Hypothalamus (tissue), 51 donors: ENCODE measurements at regions not wholly inside any gene's neighbourhood (a gene's known extent, or its start where the extent isn't known, plus 50 kb on each side); places are given as distances from the start of the nearest gene placed in this dataset.

Experiments used
- DNase-seq, 51 donors: peaks; one replicate each; lab custom pipeline; 2025; lab: John Stamatoyannopoulos, UW

DNA sequence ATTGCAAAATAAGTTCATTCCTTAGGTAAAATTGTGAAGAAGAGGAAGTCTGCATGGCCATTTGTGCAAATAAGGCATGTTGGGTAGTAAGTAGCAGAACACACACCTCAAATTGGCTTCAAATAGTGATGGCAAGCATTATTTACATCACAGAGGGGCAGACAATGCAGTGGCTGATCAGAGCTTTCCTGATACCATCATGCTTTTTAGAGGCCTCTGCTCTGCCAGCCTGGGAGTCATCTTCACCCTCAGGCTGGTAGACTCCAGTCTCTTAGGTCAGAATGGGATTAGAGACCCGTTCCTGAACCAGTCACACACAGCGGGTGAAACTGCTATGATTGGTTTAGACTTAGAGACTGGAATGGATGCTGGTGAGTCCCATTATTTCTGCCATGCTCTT, 396.0 kb upstream of the MCTP2 start:
- no peak for DNase-seq

DNA sequence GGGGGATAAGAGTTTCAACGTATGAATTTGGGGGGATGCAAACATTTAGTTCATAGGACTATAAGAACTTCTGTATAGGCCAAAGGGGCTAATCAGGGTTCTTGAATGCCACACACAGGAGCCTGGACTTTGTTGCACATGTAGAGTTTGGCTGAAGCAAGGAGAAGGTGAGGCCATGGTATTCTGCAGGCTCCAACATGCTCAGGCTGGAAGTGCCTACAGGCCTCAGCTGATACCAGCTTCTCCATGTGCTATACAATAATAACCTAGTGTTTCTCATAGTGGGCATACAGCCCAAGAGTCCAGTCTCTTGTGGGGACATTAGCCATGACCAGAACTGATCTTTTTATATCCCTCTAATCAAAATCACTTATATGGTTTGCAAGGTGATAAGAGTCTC, 399.7 kb upstream of the MCTP2 start:
- DNase-seq, result no peak

DNA sequence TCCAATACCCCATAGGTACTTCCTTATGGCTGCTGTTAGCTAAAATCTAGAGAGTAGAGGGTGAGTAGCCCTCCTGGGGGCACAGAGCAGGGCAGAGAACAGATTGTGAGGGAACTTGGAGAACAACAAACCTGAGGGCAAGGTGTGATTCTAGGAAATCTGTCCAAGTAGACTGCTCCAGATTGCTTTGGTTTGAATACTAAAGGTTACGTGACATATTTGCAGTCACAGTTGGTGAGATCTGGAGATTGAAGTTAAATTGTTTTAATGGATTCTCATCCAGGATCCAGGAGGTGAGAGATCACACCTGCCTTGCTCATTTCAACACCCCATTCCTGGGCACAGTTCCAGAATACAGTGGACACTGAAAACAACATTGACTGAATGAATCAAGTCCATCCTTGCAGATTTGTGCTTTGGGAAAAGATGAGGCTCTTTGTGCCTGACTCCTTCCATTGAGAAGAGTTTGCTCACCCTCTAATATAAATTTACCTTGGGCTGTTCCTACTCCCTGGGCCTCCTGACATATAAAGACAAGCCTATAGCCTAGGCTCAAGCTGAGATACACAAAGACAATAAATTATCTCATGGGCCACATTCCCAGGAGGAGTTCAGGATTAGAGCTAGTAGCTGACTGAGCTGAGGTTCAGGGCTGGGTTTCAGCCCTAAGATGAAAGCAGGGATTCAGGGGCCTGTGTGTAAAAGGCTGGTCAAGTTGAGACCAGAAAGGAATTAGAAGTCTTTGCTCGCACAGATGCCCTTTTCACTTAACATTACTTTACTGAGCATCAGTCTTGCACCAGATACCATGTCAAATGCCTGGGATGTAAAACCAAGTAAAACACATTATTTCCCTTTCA, 400.9 kb upstream of the MCTP2 start:
- DNase-seq, result no peak

DNA sequence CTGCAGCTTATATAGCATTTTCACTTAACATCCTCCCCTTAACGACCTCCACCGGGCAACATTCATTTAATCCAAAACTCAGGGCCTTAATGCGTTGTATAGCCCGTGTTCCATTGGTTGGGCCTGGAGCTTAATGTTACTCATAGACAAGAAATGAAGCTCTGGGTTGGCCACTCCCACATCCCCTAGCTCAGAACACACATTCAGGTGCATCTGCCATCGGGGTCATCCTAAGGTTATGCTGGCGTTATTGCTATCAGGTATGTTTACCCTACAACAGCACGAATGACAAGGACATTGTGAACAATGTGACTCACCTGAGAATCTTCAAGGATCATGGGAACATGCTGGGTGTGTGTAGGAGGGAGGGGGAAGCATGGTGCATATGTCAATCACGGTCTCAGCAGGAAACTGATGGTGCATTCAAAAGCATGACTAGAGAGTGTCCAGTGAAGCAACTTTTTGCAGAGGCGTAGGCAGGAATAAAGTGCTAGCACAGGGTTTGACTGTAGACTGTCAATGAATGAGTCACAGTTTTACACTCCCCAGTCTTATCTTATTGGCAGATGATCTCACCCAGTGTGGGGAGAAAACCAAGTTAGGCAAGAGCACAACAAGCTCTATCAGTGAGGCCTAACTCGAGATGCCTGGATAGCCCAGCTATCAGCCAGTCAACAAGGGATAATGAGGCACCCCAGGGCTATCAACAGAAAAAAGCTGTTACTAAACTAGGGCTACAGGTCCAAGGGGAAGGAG, 402.1 kb upstream of the MCTP2 start:
- peak in 1 of 51 donors; percentile 8 for DNase-seq

DNA sequence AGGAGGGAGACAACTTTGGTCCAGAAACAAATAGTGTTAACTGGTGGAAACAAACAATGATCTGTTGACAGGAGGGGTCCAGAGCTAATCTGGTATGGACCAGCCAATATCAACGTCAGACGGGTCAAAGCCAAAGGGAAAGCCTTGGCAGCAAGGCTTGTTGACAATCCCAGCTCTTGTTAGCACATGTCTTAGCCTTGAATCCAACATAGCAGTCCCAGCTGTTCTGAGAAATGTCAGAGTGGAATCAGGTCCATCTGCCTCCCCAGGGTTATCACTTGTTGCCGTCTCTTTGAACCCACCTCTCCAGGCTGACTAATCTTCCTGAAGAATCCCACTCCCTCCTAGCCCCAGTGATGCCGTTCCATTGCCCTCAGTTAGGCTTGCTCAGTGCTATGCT, 404.6 kb upstream of the MCTP2 start:
- DNase-seq, result no peak

DNA sequence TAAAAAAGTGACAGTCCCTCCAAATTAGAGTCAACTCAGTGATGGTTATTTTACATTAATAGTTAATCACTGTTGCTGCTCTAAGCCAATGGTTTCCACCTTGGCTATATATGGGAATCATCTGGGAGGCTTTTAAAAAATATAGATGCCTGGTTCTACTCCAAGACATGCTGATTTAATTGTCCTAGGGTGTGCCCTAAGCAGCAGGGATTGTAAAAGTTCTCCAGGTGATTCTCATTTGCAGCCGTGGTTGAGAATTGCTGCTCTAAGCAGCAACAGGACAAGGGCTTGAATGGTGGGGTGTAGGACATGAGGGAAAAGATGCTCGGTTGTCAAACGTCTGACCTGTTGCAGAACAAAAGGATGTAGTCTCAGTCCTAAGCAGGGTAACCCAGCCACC, 405.1 kb upstream of the MCTP2 start:
- DNase-seq, result no peak

DNA sequence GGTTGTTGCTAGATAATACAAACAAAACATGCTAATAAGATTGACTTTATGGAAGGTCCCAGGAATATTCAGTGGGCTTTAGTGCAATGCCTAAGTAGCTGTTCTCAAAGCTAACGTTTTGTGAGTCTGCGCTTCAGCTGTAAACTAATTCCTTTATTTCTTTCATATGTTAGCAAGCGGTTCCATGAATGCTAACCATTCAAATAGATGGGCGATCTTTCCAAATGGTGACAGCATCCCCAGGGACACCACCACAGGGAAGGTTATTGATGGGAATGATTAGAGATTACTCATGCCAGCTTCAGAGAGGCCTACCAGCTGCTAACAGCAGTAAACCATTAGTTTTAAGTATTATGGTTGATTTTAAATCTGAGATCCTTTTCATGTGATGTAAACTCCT, 405.7 kb upstream of the MCTP2 start:
- DNase-seq, result no peak

DNA sequence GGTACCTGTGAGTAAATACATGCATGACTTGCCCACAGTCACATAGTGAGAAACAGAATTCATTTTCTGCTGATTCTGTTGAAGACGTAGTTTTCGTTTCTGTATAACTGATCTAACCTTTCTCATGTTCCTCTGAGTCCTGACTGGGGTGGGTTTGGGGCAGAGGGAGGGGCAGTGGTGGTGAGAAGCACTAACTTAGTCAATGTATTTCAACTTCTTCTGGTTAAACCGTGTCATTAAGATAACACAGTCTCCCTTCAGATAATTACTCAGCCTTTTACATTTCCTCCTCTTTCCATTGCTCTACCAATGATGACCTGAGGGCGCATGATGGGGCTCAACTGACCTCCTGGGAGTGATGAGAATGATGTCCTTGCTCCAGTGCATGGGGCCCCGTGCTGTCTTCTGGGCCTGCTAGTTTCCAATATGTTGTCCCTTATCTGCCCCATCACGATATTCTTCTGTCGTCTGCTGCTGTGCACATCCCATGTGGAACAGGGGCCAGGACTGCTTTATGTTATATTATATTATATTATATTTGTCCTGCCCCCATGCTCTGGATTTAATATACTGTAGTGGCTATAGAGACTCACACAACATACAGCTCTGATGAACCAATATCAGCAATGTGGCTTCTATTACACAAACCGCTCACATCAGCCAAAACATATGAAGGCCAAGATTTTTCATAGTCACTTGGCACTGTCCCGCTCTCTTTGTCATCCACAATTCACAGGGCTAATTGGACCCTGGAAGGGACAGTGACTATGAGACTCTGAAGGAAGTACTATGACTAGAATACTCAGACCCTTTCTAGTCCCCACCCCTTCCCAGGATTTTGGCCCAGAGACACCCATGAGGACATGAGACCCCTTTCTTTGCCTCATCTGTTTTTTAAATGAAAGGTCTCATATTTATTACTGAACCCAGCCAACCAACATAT, 407.1 kb upstream of the MCTP2 start:
- DNase-seq, result no peak

DNA sequence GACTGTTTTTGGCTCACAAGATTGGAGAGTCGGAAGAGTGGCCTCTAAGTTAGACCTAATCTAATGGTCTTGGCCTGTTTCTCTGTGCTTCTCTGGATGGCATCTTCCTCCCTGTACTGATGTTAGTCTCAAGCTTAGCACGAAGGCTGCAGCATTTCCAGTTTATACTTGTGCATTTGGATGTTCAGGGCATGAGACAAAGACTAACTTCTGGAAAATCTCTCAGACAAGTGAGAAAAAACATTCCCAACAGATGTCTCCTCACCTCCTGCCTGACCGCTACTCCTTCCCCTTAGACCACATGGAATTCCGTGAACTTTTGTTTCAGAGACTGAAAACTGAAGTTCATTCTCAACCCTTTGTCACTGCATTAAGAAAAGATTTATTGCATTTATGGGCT, 410.8 kb upstream of the MCTP2 start:
- no peak for DNase-seq

DNA sequence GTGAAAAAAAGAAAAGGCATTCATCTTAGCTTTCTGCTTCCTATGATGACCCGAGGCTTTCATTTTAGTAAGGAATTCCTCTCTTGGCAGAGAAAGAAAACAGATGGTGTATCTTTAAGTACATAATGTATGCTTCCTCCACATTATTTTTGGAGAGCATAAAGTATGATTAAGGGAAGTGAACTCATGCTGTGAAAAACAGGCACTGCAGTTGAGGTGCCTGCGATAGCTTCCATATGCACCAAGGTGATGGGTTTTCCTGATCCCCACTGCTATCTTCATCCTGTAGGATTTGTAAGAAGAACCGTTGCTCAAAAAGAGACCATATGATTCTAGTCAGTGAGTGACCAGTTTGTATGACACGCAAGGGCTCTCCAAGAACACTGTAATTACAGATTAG, 411.5 kb upstream of the MCTP2 start:
- DNase-seq, result no peak

DNA sequence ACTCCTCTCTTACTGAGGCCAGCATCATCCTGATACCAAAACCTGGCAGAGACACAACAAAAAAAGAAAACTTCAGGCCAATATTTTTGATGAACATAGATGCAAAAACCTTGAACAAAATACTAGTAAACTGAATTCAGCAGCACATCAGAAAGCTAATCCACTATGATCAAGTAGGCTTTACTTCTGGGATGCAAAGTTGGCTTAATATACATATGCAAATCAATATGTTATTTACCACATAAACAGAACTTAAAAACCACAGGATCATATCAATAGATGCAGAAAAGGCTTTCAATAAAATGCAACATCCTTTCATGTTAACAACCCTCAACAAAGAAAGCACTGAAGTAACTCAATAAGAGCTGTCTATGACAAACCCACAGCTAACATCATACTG, 414.5 kb upstream of the MCTP2 start:
- no peak for DNase-seq

DNA sequence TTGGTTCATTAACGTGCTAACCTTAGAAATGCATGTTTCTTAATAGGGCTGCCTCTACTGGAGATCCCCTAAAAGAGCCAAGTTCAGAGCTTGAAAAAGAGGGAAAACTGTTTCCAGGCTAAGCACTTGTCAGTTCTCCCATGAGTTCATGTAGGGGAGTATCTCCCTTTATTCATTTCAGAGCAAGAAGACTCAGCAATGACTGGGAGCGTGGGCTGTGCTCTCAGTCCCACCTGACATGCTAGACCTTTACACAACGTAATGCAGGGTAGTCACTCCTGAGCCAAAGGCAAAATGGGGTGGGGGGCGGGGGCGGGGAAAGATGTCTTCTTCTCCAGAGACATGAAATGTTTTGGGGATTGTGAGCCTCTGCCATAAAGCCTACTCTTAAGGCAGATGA, 420.1 kb upstream of the MCTP2 start:
- DNase-seq, result no peak

DNA sequence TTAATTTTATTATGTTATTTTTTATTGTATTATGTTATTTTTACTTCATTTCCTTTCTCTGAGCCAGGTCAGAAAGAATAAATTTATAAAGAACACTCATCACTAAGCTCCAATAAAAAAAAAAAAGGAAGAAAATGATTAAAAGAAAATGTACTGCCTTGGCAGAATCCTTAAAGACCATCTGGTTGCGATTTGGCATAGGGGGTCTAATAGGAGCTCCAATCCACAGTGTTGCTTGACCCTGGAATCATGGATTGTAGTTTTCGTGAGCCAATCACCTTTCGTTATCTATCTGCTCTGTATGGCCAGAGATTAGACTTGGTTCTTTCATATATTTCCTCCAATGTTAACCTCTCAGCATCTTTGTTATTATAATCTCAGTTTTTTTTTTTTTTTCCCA, 421.8 kb upstream of the MCTP2 start:
- DNase-seq, result no peak

DNA sequence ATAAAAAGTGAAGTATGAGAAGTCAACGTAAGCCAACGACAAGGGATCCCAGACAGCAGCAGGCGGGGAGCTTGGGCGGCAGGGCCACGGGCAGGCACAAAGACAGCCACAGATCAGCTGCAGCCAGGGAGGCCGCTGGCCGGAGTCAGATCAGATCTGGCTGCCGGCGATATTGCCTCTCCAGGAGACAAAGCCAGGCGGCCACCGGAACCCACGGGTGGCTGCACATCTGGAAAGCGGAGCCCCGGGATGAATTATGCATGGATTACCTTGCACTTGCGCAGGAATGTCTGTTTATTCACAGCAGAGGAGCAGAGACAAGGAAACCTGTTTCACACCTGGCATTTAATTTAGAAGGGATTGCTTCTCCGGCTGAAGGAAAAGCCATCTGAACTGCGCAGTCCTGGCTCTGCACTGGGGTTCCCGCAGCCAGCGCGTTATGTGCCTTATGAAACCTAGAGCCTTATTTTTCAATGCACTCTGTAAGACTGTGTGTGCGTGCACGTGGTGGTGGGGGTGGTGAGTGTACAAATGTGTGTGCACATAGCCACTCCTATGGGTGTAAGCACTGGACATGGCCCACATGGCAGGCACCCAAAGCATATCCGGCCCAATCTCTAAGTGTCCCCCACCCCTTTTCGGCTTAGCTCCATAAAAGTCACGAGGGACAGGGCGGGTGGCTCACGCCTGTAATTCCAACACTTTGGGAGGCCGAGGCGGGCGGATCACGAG, 427.8 kb upstream of the MCTP2 start:
- DNase-seq, result peak in 1 of 51 donors; percentile 3

DNA sequence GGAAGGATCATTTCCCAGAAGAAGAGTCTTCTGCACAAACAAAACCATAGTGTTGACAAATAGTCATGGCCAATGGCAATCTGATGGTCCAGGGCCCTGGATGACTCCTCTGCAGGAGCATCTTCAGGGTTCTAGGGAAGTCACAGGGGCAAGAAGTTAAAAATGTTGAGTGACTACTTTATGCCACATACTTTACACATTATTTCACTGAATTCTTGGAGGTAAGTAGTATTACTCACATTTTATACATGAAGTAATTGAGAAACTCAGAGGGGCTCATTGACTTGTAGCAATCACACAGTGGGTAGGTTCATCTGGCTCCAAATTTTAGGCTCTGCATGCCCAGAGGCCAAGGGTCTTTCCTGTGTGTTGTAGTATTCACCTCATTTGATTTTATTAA, 430.2 kb upstream of the MCTP2 start:
- no peak for DNase-seq

DNA sequence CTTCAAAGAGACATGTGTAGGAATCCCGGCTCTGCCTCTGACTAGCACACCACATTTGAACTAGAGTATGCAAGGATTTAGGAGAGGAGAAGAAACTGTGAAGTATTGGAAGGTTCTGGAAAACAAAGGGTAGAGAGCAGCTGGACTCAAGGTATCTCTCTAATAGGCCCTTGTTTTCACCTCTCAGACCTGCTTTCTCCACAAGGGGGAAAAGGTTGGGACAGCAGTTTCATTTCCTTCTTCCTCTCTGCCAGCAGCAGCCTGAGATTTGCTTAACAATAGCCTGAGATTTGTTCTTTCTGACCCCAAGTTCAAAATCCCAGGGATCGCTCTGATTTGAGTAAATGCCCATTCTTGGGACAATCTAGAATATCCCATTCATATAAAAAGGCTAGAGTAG, 430.6 kb upstream of the MCTP2 start:
- DNase-seq, result no peak

DNA sequence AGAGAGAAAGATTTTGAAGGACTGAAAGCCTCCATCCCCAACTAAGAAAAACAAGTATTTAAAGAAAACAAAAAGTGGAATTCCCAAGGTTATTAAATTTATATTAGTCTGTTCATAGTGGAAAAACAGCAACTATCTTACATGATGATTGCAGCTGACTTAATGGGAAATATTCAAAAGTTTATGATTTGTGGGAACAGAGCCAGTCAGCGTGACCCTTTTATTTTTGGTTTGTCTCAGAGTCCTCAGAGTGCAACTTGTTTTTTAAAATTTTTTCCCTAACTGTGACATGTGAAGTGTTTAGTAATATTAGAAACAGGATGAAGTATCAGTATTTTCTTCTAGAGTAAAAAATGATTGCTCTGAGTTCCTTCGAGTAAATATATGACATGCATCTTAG, 441.9 kb upstream of the MCTP2 start:
- DNase-seq, result no peak

DNA sequence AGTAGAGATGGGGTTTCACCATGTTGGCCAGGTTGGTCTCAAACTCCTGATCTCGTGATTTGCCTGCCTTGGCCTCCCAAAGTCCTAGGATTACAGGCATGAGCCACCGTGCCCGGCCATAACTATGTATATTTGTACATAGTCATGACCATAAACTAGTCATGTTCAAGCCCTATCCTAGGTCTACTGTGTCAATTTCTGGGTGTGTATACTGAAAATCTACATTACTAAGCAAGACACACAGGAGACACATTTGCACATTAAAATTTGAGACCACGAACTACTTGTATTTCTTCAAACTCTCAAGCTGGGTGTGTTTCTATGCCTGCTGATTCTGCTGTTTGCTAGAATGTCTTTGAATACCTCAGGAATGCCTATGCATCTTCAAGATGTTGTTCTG, 451.3 kb upstream of the MCTP2 start:
- DNase-seq, result no peak

DNA sequence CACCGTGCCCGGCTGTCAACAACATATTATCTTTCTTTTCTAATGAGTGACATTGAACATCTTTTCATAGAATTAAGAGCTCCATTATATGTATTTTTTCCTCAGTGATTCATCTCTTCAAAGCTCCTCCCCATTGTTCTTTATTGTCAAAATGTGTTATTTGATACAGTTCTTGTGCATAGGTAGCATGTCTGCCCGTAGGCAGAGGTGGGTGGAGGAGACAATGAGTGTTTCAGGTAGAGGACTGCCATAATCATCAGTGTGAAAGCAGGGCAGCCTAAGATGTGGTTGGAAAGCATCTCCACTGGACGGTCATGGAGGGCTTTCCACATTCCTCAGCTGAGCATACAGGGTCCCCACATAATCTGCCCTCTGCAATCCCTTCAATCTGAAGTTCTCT, 452.0 kb upstream of the MCTP2 start:
- no peak for DNase-seq
